Psoas muscle (tissue), 7 donors: ENCODE measurements at regions not wholly inside any gene's neighbourhood (a gene's known extent, or its start where the extent isn't known, plus 50 kb on each side); places are given as distances from the start of the nearest gene placed in this dataset.

Experiments used
- ATAC-seq, 4 donors: fragments of 200-7000 bp; cut with Tn5 transposase; one replicate each; pipeline ENCODE4 v1.9.1; 2020; ENCODE audit warnings: moderate library complexity in 3 of 4, mild to moderate bottlenecking in 2 of 4
- DNase-seq, 2 donors: peaks; one replicate each; pipeline ENCODE4 v3.0.0-alpha.2; 2020
- H3K27ac ChIP-seq: fragments of 200-600 bp; one replicate; pipeline ENCODE4 v1.8.0; 2022
- H3K27me3 ChIP-seq, 3 donors: fragments of 200-600 bp in 1 of 3; one replicate each; pipeline versions ENCODE4 v1.6.1 to v1.8.0; 2013 to 2022; ENCODE audit warnings: low read length in 2 of 3, mild to moderate bottlenecking in 2 of 3, moderate library complexity in 1 of 3; ENCODE audit not compliant: insufficient read depth in 3 of 3
- H3K36me3 ChIP-seq, 2 donors: fragments of 200-600 bp in 1 of 2; one replicate each; pipeline versions ENCODE4 v1.6.1 to v1.8.0; 2013 to 2022; ENCODE audit warnings: low read depth in 1 of 2, mild to moderate bottlenecking in 1 of 2, moderate library complexity in 1 of 2; ENCODE audit not compliant: insufficient read depth in 1 of 2
- H3K4me1 ChIP-seq: fragments of 200-600 bp; one replicate; pipeline ENCODE4 v1.8.0; 2022
- H3K4me3 ChIP-seq: fragments of 200-600 bp; one replicate; pipeline ENCODE4 v1.8.0; 2022; ENCODE audit warnings: mild to moderate bottlenecking
- H3K9me3 ChIP-seq: fragments of 200-600 bp; one replicate; pipeline ENCODE4 v1.8.0; 2022
- WGBS, 3 donors: extraction: QIAGEN DNeasy Blood & Tissue Kit; methylation state at CpG; one replicate each; pipeline versions ENCODE4 v1.1.6 to v1.1.7; 2013; 5-methylcytosine and 5-hydroxymethylcytosine counted together
- intact Hi-C, 2 donors: fragments of 100-400 bp; cut with DNase I; formaldehyde crosslinking; loops; one replicate each; pipeline versions ENCODE4 v1.11.0 to v1.14.2; 2022
- TF ChIP-seq, protein P1 (sequence below): fragments of 200-600 bp; IDR thresholded peaks from one replicate; pipeline ENCODE4 v1.8.0; 2022; ENCODE audit warnings: antibody characterized with exemption
- donor health status: healthy with polysubstance abuse.
- donor health status: DM: no; HTN: no; CAD: no; lungs with moderate emphysema.
- donor health status: Bipolar disorder and iron deficiency.
- donor health status: healthy.
- donor health status: DM: yes; HTN: yes; CAD: no.
- donor health status: DM: no; HTN: no; CAD: no.
- donor health status: DM: yes; HTN: yes; CAD: no.

- no peak overlapping the region for H3K27ac ChIP-seq
- 92 to 96% (median 94%) methylated on average over 39 to 44 of the region's 44 CpGs for WGBS, 3 donors
- intact Hi-C loops, result no loop called here
- no peak for ATAC-seq
- H3K27me3 ChIP-seq, result no peaks in the 10 kb centered on the region
- H3K4me1 ChIP-seq, result no peaks in the 10 kb centered on the region
- no peaks in the 10 kb centered on the region for H3K36me3 ChIP-seq
- H3K4me3 ChIP-seq, result no peak overlapping the region
- H3K9me3 ChIP-seq, result peaks cover 3% of the 10 kb centered on the region
- TF ChIP-seq, protein P1, sequence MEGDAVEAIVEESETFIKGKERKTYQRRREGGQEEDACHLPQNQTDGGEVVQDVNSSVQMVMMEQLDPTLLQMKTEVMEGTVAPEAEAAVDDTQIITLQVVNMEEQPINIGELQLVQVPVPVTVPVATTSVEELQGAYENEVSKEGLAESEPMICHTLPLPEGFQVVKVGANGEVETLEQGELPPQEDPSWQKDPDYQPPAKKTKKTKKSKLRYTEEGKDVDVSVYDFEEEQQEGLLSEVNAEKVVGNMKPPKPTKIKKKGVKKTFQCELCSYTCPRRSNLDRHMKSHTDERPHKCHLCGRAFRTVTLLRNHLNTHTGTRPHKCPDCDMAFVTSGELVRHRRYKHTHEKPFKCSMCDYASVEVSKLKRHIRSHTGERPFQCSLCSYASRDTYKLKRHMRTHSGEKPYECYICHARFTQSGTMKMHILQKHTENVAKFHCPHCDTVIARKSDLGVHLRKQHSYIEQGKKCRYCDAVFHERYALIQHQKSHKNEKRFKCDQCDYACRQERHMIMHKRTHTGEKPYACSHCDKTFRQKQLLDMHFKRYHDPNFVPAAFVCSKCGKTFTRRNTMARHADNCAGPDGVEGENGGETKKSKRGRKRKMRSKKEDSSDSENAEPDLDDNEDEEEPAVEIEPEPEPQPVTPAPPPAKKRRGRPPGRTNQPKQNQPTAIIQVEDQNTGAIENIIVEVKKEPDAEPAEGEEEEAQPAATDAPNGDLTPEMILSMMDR, result no peak
- no peak for DNase-seq
These were observed 1039.2 kb upstream of the CDH9 start for GRCh38 chr5:28077291-28078240.

DNA sequence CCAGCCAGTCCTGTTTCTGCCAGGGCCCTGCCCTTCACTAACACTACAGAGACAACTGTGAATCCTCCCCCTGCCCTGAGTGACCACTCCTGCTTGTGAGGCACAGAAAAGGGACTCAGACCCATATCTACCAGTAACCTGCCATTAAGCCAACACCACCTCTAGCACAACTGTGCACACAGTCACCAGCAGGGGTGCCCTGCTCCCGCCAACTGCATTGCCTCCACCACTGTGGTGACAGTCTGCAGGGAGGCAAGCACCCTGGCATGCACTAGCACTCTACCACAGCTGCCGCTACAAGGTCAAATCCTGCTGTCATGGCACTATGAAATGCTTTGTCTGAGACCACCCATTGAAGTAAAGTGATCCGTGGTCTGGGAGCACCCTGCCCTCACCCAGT lies 1028.5 kb upstream of the CDH9 start:
- TF ChIP-seq, protein P1, result no peak
- no peaks in the 10 kb centered on the region for H3K4me1 ChIP-seq
- no peak overlapping the region for H3K27ac ChIP-seq
- intact Hi-C loops, result no loop called here
- WGBS, 3 donors, result 80 to 81% (median 80%) methylated on average over 3 of the region's 3 CpGs
- no peak overlapping the region for H3K4me3 ChIP-seq
- DNase-seq (no peak), ATAC-seq (no peak)
- no peaks in the 10 kb centered on the region for H3K9me3 ChIP-seq
- H3K36me3 ChIP-seq, result no peaks in the 10 kb centered on the region
- no peaks in the 10 kb centered on the region for H3K27me3 ChIP-seq

- ATAC-seq, result no peak
- intact Hi-C loops, result no loop called here
- no peak overlapping the region for H3K4me3 ChIP-seq
- H3K36me3 ChIP-seq, result no peaks in the 10 kb centered on the region
- H3K9me3 ChIP-seq, result no peaks in the 10 kb centered on the region
- DNase-seq, result no peak
- no peak overlapping the region for H3K27ac ChIP-seq
- H3K4me1 ChIP-seq, result no peaks in the 10 kb centered on the region
- H3K27me3 ChIP-seq, result no peaks in the 10 kb centered on the region
- TF ChIP-seq, protein P1, result no peak
These were observed 1027.3 kb upstream of the CDH9 start for GRCh38 chr5:28065656-28066055.

DNA sequence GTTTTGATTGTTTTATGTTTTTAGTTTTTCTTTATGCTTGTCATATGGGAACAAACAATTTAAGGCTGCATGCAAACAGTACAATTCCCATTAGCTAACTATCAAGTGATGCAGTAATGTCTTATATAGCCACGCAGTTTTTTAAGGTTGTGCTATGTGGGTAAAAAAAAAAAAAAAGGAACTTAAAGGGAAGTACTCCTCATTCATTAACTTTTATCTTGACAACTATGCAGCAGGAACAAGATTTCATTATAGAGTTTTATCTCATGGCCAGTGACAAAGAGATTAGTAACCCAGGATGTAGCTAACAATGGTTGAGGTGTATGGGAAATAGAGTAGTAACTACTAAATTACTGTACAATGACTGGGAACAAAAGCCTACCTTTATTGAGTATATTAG lies 1008.2 kb upstream of the CDH9 start:
- no peaks in the 10 kb centered on the region for H3K36me3 ChIP-seq
- ATAC-seq (no peak), DNase-seq (no peak)
- intact Hi-C loops, result no loop called here
- WGBS, 3 donors, result 74 to 82% (median 81%) methylated on average over 1 of the region's 1 CpG
- TF ChIP-seq, protein P1, result no peak
- H3K27me3 ChIP-seq, result no peaks in the 10 kb centered on the region
- H3K9me3 ChIP-seq, result no peaks in the 10 kb centered on the region
- H3K27ac ChIP-seq, result no peak overlapping the region
- no peak overlapping the region for H3K4me3 ChIP-seq
- no peaks in the 10 kb centered on the region for H3K4me1 ChIP-seq
